Activated naive CD4-positive, alpha-beta T cell treated with Interleukin-2 at 50 U/mL for 16 hours (primary cell): ENCODE measurements at regions not wholly inside any gene's neighbourhood (a gene's known extent, or its start where the extent isn't known, plus 50 kb on each side); places are given as distances from the start of the nearest gene placed in this dataset.

Source experiments
- DNase-seq: peaks from one replicate; pipeline ENCODE4 v3.0.0-alpha.2; 2020

- no peak for DNase-seq
Measured at GRCh38 chr5:153404747-153405146, 85.7 kb upstream of the GRIA1 start.

- DNase-seq: no peak
Measured at GRCh38 chr5:153421676-153422075, 68.8 kb upstream of the GRIA1 start.

- DNase-seq: no peak
Measured at GRCh38 chr5:153425914-153426313, 64.6 kb upstream of the GRIA1 start.

DNA sequence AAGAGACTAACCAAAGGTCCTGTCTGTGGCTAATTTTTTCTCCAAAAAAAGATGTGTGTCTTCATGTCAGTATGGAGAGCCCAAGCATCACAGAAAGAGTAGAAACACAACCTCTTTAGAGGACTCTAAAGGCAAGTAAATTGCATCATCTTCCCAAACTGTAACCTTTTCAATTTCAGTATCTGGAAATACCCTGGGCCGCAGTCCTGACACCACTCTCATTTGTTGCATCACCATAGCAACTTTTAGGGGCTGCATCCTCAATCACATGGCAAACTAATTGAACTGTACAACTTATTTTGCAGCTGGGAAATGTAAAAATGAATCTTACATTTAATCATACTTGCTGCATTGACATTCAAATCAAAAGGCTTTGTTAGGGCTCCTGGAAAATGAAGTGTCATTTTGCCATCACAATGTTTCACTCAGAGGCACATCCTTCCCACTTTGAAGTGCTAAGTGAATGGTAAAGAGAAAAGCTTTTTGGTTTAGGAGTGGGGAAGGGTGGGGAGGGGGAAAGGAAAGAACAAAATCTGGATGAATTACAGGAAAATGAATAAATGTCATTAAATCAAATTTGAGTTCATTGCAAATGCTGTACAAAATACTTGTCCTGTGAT is 60.6 kb upstream of the GRIA1 start:
- DNase-seq: no peak

DNA sequence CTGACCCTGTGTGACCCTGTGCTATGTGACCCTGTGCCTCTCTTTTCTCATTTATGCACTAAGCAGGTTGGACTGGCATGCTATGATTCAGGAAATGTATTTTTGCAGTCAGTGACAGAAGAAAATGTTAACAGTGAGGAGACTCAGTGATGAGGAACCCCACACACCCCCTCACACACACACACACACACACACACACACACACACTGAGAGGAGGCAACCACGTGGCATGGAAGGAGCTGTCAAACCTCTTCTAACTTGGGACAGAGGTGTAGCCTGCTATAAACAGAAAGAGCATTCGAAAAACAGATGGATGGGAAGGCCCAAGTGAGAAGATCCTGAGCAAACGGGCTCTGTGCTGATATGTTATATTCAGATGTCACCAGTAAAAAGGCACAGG is 57.9 kb upstream of the GRIA1 start:
- DNase-seq: no peak

- DNase-seq: no peak
Measured at GRCh38 chr5:153437251-153437650, 53.2 kb upstream of the GRIA1 start.

- DNase-seq: no peak
Measured at GRCh38 chr5:153439130-153439529, 51.3 kb upstream of the GRIA1 start.
